AG04449 (cell line): ENCODE measurements at regions not wholly inside any gene's neighbourhood (a gene's known extent, or its start where the extent isn't known, plus 50 kb on each side); places are given as distances from the start of the nearest gene placed in this dataset.

Experiments used
- CTCF ChIA-PET: fragments of 350-600 bp; formaldehyde crosslinking; extraction: SDS; loops from one replicate; lab custom pipeline; 2021; ENCODE audit warnings: antibody characterized with exemption; lab: Yijun Ruan, JAX
- POLR2A ChIA-PET: fragments of 400-600, 350-600 bp; formaldehyde crosslinking; extraction: SDS; loops from one replicate; lab custom pipeline; 2020; ENCODE audit warnings: antibody characterized with exemption, inconsistent platforms; lab: Yijun Ruan, JAX
- DNase-seq: peaks from one replicate; pipeline ENCODE4 v3.0.0-alpha.2; 2010; ENCODE audit warnings: low read depth, low spot score
- H3K4me3 ChIP-seq: 2 replicates; pipeline ENCODE4 v1.5.1; 2011; ENCODE audit warnings: low read depth, mild to moderate bottlenecking, control low read depth, low read length
- TF ChIP-seq, protein P1 (sequence below): IDR thresholded peaks from one replicate; pipeline ENCODE4 v1.5.1; 2011; ENCODE audit warnings: mild to moderate bottlenecking, moderate library complexity, low read length, control low read depth, inconsistent platforms; ENCODE audit not compliant: insufficient read depth; ENCODE audit errors: missing control alignments

- no peak for DNase-seq
- ChIA-PET POLR2A (interaction anchor here (0.6 kb wide), 1 partner anchor 30 kb away, joined by 3 read pairs; no protein-coding TSS in a partner anchor), CTCF (no interaction called here)
These were observed 259.5 kb upstream of the NPY start for GRCh38 chr7:24024276-24025068.

DNA sequence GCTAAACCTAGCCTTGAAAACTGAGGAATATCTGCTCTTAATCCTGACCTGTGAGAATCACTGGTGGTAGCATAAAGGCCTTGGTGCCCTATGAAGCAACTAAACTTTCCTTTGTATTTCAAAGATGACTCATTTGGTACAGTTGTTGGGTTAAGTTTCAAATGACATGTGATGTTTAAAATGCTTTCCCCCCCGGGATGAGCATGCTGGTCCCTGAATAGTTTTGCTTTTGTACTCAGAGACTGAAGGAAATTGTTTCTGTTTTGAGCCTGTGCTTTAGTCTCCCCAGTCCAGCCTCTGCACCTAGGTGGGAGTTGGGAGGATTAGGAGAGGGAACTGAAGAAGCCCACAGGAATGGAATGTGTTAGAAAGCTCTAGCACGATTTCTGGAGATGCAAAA is 258.9 kb upstream of the NPY start:
- ChIA-PET POLR2A (no interaction called here), CTCF (no interaction called here)
- TF ChIP-seq, protein P1, sequence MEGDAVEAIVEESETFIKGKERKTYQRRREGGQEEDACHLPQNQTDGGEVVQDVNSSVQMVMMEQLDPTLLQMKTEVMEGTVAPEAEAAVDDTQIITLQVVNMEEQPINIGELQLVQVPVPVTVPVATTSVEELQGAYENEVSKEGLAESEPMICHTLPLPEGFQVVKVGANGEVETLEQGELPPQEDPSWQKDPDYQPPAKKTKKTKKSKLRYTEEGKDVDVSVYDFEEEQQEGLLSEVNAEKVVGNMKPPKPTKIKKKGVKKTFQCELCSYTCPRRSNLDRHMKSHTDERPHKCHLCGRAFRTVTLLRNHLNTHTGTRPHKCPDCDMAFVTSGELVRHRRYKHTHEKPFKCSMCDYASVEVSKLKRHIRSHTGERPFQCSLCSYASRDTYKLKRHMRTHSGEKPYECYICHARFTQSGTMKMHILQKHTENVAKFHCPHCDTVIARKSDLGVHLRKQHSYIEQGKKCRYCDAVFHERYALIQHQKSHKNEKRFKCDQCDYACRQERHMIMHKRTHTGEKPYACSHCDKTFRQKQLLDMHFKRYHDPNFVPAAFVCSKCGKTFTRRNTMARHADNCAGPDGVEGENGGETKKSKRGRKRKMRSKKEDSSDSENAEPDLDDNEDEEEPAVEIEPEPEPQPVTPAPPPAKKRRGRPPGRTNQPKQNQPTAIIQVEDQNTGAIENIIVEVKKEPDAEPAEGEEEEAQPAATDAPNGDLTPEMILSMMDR, result no peak
- DNase-seq, result peak; percentile 0
- H3K4me3 ChIP-seq, result no peak overlapping the region

More at GRCh38 chr7:24024276-24025068, 259.5 kb upstream of the NPY start:
- H3K4me3 ChIP-seq, result no peak overlapping the region
- TF ChIP-seq, protein P1, result no peak

DNA sequence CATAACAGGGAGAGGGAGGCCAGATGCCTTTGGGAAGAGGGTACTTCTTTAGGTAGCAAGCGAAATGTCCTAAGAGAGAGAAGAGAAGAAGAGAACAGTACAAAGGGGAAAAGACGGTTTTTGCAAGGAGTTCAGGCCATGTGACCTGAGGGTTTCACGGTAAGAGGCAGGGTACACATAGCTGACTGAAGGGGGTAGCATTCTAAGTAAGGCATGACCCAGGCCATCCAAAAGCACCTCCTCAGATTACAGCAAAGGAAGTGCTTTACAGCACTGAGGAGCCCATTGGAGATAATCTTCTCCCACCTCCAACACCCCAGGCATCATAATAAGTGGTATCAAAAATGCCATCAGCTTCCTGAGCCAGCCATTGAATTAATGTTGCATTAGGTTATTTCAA is 258.2 kb upstream of the NPY start:
- ChIA-PET CTCF (no interaction called here), POLR2A (no interaction called here)
- no peak overlapping the region for H3K4me3 ChIP-seq
- DNase-seq, result no peak
- TF ChIP-seq, protein P1, result no peak

GRCh38 chr7:24026351-24026750 is 257.6 kb upstream of the NPY start:
- CTCF ChIA-PET, result no interaction called here
- no peak overlapping the region for H3K4me3 ChIP-seq
- TF ChIP-seq, protein P1, result no peak
- no peak for DNase-seq
- POLR2A ChIA-PET, result no interaction called here

DNA sequence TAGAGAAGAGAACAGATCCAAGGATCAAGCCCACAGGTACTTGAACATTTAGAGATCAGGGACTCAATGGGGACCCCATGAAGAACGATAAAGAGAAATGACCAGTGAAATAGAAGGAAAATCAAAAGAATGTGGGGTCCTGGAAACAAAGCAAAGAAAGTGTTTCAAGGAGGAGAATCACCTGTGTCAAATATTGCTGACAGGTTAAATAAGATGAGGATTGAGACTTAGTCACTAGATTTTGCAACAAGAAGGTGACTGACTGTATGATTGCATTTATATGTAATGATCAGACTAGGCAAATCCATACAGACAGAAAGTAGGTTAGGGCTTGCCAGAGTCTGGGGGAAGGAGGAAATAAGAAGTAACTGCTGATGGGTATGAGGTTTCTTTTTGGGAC is 254.9 kb upstream of the NPY start:
- no peak for DNase-seq
- POLR2A ChIA-PET, result no interaction called here
- no peak overlapping the region for H3K4me3 ChIP-seq
- TF ChIP-seq, protein P1, result no peak
- CTCF ChIA-PET, result no interaction called here

- no peak for DNase-seq
- H3K4me3 ChIP-seq, result no peak overlapping the region
- TF ChIP-seq, protein P1, result no peak
- ChIA-PET CTCF (no interaction called here), POLR2A (no interaction called here)
These were observed 249.7 kb upstream of the NPY start for GRCh38 chr7:24034251-24034650.
